IMR-90 (cell line): ENCODE measurements at regions not wholly inside any gene's neighbourhood (a gene's known extent, or its start where the extent isn't known, plus 50 kb on each side); places are given as distances from the start of the nearest gene placed in this dataset.

ENCODE experiments used
- ATAC-seq: fragments of 200-7000 bp; cut with Tn5 transposase; 2 replicates; pipeline ENCODE4 v1.9.1; 2020; ENCODE audit warnings: low read depth, mild to moderate bottlenecking, moderate library complexity
- BruUV-seq: library from RNA; stranded (reverse); fragments of 400-500 nt; replicated peaks from 2 replicates; lab custom pipeline; 2021; lab: Mats Ljungman, UMichigan
- CTCF ChIA-PET: fragments of 300-600 bp; formaldehyde crosslinking; extraction: SDS; loops from one replicate; lab custom pipeline; 2021; ENCODE audit warnings: antibody characterized with exemption; lab: Yijun Ruan, JAX
- POLR2A ChIA-PET: fragments of 300-600 bp; sonication (Branson Sonifier 250); formaldehyde crosslinking; loops from one replicate; lab custom pipeline; 2022; ENCODE audit warnings: antibody characterized with exemption; ENCODE audit not compliant: unreplicated experiment; lab: Charles Lee
- DNase-seq: peaks from one replicate; pipeline ENCODE4 v3.0.0; 2013
- H2AFZ ChIP-seq: replicated peaks from 2 replicates; pipeline ENCODE3; 2013; ENCODE audit warnings: low read length, mild to moderate bottlenecking; ENCODE audit not compliant: poor library complexity
- H2AK5ac ChIP-seq: 2 replicates; pipeline ENCODE4 v1.6.1; 2013; ENCODE audit warnings: low read depth, low read length, inconsistent platforms
- H2AK9ac ChIP-seq: replicated peaks from 2 replicates; pipeline ENCODE3; 2013; ENCODE audit warnings: mild to moderate bottlenecking, low read depth, low read length, moderate library complexity; ENCODE audit not compliant: poor library complexity
- H2BK120ac ChIP-seq: 2 replicates; pipeline ENCODE4 v1.6.1; 2013; ENCODE audit warnings: low read depth, low read length, inconsistent platforms
- H2BK15ac ChIP-seq: 3 replicates; pipeline ENCODE4 v1.6.1; 2013; ENCODE audit warnings: low read depth, low read length, inconsistent platforms
- H2BK20ac ChIP-seq: 2 replicates; pipeline ENCODE4 v1.6.1; 2013; ENCODE audit warnings: low read depth, mild to moderate bottlenecking, inconsistent platforms, low read length, moderate library complexity
- H2BK5ac ChIP-seq: 2 replicates; pipeline ENCODE4 v1.6.1; 2013; ENCODE audit warnings: mild to moderate bottlenecking, low read depth, low read length, inconsistent platforms; ENCODE audit not compliant: poor library complexity, severe bottlenecking
- H3K14ac ChIP-seq: replicated peaks from 2 replicates; pipeline ENCODE4 v1.6.1; 2013; ENCODE audit warnings: low read depth, low read length, inconsistent platforms
- H3K18ac ChIP-seq: 2 replicates; pipeline ENCODE4 v1.6.1; 2013; ENCODE audit warnings: low read depth, low read length, control low read depth
- H3K23ac ChIP-seq: 2 replicates; pipeline ENCODE4 v1.6.1; 2013; ENCODE audit warnings: low read depth, low read length, inconsistent platforms
- H3K27ac ChIP-seq: 2 replicates; pipeline ENCODE4 v1.5.1; 2013; ENCODE audit warnings: mild to moderate bottlenecking, control low read depth, low read length; ENCODE audit not compliant: insufficient read depth
- H3K27me3 ChIP-seq: 2 replicates; pipeline ENCODE4 v1.6.1; 2013; ENCODE audit warnings: low read length; ENCODE audit not compliant: control insufficient read depth, insufficient read depth
- H3K36me3 ChIP-seq: 2 replicates; pipeline ENCODE4 v1.6.1; 2013; ENCODE audit warnings: low read length, mixed read lengths; ENCODE audit not compliant: control insufficient read depth, insufficient read depth
- H3K4ac ChIP-seq: 2 replicates; pipeline ENCODE4 v1.6.1; 2013; ENCODE audit warnings: low read depth, low read length, inconsistent platforms
- H3K4me1 ChIP-seq: 2 replicates; pipeline ENCODE4 v1.6.1; 2013; ENCODE audit warnings: low read length, mixed read lengths; ENCODE audit not compliant: control insufficient read depth, insufficient read depth
- H3K4me2 ChIP-seq: 2 replicates; pipeline ENCODE4 v1.6.1; 2013; ENCODE audit warnings: low read depth, mild to moderate bottlenecking, control low read depth, low read length, moderate library complexity
- H3K4me3 ChIP-seq: 2 replicates; pipeline ENCODE4 v1.5.1; 2013; ENCODE audit warnings: low read depth, mild to moderate bottlenecking, control low read depth, low read length, moderate library complexity; ENCODE audit not compliant: insufficient read depth
- H3K56ac ChIP-seq: 2 replicates; pipeline ENCODE4 v1.6.1; 2013; ENCODE audit warnings: low read length, inconsistent platforms; ENCODE audit not compliant: insufficient read depth; ENCODE audit errors: extremely low read depth
- H3K79me1 ChIP-seq, 2 experiments: 2 replicates each; pipeline ENCODE4 v1.6.1; 2013; ENCODE audit warnings: low read length in 2 of 2, inconsistent platforms in 1 of 2, low read depth in 1 of 2
- H3K9ac ChIP-seq: 2 replicates; pipeline ENCODE4 v1.6.1; 2013; ENCODE audit warnings: low read depth, low read length, control low read depth
- H3K9me1 ChIP-seq: 2 replicates; pipeline ENCODE4 v1.6.1; 2013; ENCODE audit warnings: low read length, inconsistent platforms; ENCODE audit not compliant: insufficient read depth
- H3K9me3 ChIP-seq: 2 replicates; pipeline ENCODE4 v1.6.1; 2013; ENCODE audit warnings: low read length; ENCODE audit not compliant: control insufficient read depth, insufficient read depth
- H4K20me1 ChIP-seq: 2 replicates; pipeline ENCODE4 v1.6.1; 2013; ENCODE audit warnings: low read length, inconsistent platforms; ENCODE audit not compliant: insufficient read depth
- H4K5ac ChIP-seq: 2 replicates; pipeline ENCODE4 v1.6.1; 2013; ENCODE audit warnings: mild to moderate bottlenecking, low read depth, low read length, control low read depth
- H4K8ac ChIP-seq, 2 experiments: 2 replicates each; pipeline ENCODE4 v1.6.1; 2013; ENCODE audit warnings: low read depth in 2 of 2, low read length in 2 of 2, control low read depth in 1 of 2, inconsistent platforms in 1 of 2
- H4K91ac ChIP-seq: 2 replicates; pipeline ENCODE4 v1.6.1; 2013; ENCODE audit warnings: low read depth, low read length, inconsistent platforms; ENCODE audit not compliant: insufficient read depth
- BHLHE40 ChIP-seq: fragments of 150-350 bp; IDR thresholded peaks from 2 replicates; pipeline ENCODE4 v1.6.1; 2016; ENCODE audit warnings: mild to moderate bottlenecking, low read depth, low read length
- CEBPB ChIP-seq: IDR thresholded peaks from 2 replicates; pipeline ENCODE4 v1.6.1; 2012; ENCODE audit warnings: low read depth, low read length, improper control_type of control experiment
- CHD1 ChIP-seq: IDR thresholded peaks from 2 replicates; pipeline ENCODE4 v1.6.1; 2012; ENCODE audit warnings: low read depth, low read length, improper control_type of control experiment
- CTCF ChIP-seq: conservative IDR thresholded peaks from 2 replicates; pipeline ENCODE4 v1.5.1; 2012; ENCODE audit warnings: mild to moderate bottlenecking, low read depth, low read length, improper control_type of control experiment
- FOS ChIP-seq: fragments of 150-350 bp; IDR thresholded peaks from 2 replicates; pipeline ENCODE4 v1.6.1; 2016; ENCODE audit warnings: low read depth, low read length
- MAFK ChIP-seq: IDR thresholded peaks from 2 replicates; pipeline ENCODE4 v1.6.1; 2012; ENCODE audit warnings: low read depth, low read length, improper control_type of control experiment
- MAZ ChIP-seq: IDR thresholded peaks from 2 replicates; pipeline ENCODE4 v1.6.1; 2012; ENCODE audit warnings: low read depth, mild to moderate bottlenecking, low read length, improper control_type of control experiment, moderate library complexity, borderline replicate concordance
- POLR2A ChIP-seq: IDR thresholded peaks from 2 replicates; pipeline ENCODE4 v1.6.1; 2012; ENCODE audit warnings: mild to moderate bottlenecking, low read depth, low read length
- RAD21 ChIP-seq: IDR thresholded peaks from 2 replicates; pipeline ENCODE4 v1.6.1; 2012; ENCODE audit warnings: low read length, improper control_type of control experiment
- RCOR1 ChIP-seq: IDR thresholded peaks from 2 replicates; pipeline ENCODE4 v1.6.1; 2012; ENCODE audit warnings: mild to moderate bottlenecking, low read length, improper control_type of control experiment; ENCODE audit not compliant: insufficient replicate concordance
- RFX5 ChIP-seq: IDR thresholded peaks from 2 replicates; pipeline ENCODE4 v1.8.0; 2012; ENCODE audit warnings: low read depth, mild to moderate bottlenecking, low read length, moderate library complexity
- USF2 ChIP-seq: fragments of 150-350 bp; IDR thresholded peaks from 2 replicates; pipeline ENCODE4 v1.6.1; 2017; ENCODE audit warnings: mild to moderate bottlenecking, antibody characterized with exemption, low read length, low read depth
- WGBS, 2 experiments: methylation state at CpG; one replicate each; pipeline versions ENCODE4 v1.1.5 to v1.1.7; 2013; ENCODE audit warnings: missing lambda C conversion rate in 2 of 2; ENCODE audit not compliant: insufficient read length in 1 of 2; ENCODE audit errors: extremely low coverage in 2 of 2; 5-methylcytosine and 5-hydroxymethylcytosine counted together
- dilution Hi-C: fragments of 300-500 bp; cut with HindIII; formaldehyde crosslinking; loops from one replicate; pipeline ENCODE4 v1.14.3; 2018; ENCODE audit warnings: low sequenced_read_pairs; ENCODE audit not compliant: unreplicated experiment
- in situ Hi-C: fragments of 300-500 bp; cut with MboI; formaldehyde crosslinking; loops from 3 replicates; pipeline ENCODE4 v1.14.3; 2019; ENCODE audit warnings: low sequenced_read_pairs, inconsistent platforms, mixed read lengths
- intact Hi-C: fragments of 100-400 bp; cut with micrococcal nuclease; formaldehyde crosslinking; loops from 2 replicates; pipeline ENCODE4 v1.10.0; 2022
- TF ChIP-seq, protein P1 (sequence below): fragments of 150-350 bp; IDR thresholded peaks from 2 replicates; pipeline ENCODE4 v1.6.1; 2016; ENCODE audit warnings: low read depth, mild to moderate bottlenecking, low read length, moderate library complexity, borderline replicate concordance

DNA sequence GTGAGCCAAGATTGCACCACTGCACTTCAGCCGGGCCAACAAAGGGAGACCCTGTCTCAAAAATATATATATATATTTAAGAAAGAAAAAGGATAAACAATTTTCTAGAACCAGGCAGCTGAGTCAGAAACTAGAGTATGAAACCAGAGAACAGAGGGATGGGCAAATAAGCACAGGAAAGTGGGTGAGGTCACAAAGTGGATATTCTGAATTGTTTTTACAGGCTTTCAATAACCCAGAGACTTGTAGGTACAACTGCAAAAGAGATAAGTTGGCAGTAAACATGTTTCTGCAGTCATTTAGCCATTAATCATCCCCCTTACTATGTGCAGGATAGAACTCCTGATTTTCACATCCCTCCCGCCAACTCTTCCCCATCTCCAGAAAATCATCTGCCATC lies 94.2 kb downstream of the BTG1 start:
- H3K4me1 ChIP-seq = no peaks in the 10 kb centered on the region
- peaks cover 3% of the 10 kb centered on the region; the same call in 1 of the 2 replicates for H3K9me1 ChIP-seq
- ATAC-seq (peak; percentile 66), DNase-seq (peak; percentile 27)
- no peak overlapping the region for H3K4me3 ChIP-seq
- no peak overlapping the region for H2AFZ ChIP-seq
- ChIA-PET POLR2A (no interaction called here), CTCF (no interaction called here)
- no peaks in the 10 kb centered on the region for H3K79me1 ChIP-seq
- no peak overlapping the region for H3K9ac ChIP-seq
- dilution Hi-C loops (no loop called here), intact Hi-C loops (no loop called here), in situ Hi-C loops (no loop called here)
- no peak overlapping the region for H3K4me2 ChIP-seq
- no peak overlapping the region for H4K8ac ChIP-seq
- H2BK15ac ChIP-seq = no peak overlapping the region; the same call in 2 of the 3 replicates
- no peak overlapping the region for H3K4ac ChIP-seq
- no peak overlapping the region for H3K18ac ChIP-seq
- no peak for TF ChIP-seq CHD1
- TF ChIP-seq CEBPB = no peak
- TF ChIP-seq USF2 = no peak
- TF ChIP-seq CTCF = no peak
- TF ChIP-seq, protein P1, sequence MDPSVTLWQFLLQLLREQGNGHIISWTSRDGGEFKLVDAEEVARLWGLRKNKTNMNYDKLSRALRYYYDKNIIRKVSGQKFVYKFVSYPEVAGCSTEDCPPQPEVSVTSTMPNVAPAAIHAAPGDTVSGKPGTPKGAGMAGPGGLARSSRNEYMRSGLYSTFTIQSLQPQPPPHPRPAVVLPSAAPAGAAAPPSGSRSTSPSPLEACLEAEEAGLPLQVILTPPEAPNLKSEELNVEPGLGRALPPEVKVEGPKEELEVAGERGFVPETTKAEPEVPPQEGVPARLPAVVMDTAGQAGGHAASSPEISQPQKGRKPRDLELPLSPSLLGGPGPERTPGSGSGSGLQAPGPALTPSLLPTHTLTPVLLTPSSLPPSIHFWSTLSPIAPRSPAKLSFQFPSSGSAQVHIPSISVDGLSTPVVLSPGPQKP = no peak
- TF ChIP-seq FOS = no peak
- TF ChIP-seq MAZ = no peak
- no peak for TF ChIP-seq POLR2A
- no peak for TF ChIP-seq RAD21
- TF ChIP-seq RFX5 = no peak
- TF ChIP-seq BHLHE40 = no peak
- no peak for TF ChIP-seq MAFK
- no peak for TF ChIP-seq RCOR1
- no peak overlapping the region for H2BK5ac ChIP-seq
- BruUV-seq = no TSS peak
- H3K23ac ChIP-seq = no peak overlapping the region
- H2AK9ac ChIP-seq = no peak overlapping the region
- no peak overlapping the region for H4K5ac ChIP-seq
- H3K56ac ChIP-seq = no peak overlapping the region
- H3K14ac ChIP-seq = no peak overlapping the region
- no peak overlapping the region for H2BK20ac ChIP-seq
- no peaks in the 10 kb centered on the region for H3K36me3 ChIP-seq
- no peaks in the 10 kb centered on the region for H4K20me1 ChIP-seq
- no peak overlapping the region for H2BK120ac ChIP-seq
- H4K91ac ChIP-seq = no peak overlapping the region
- 86% methylated on average over 1 of the region's 2 CpGs; no CpG with 5 or more reads in 1 of the 2 experiments for WGBS, 2 experiments
- no peak overlapping the region for H2AK5ac ChIP-seq
- H3K9me3 ChIP-seq = no peaks in the 10 kb centered on the region
- no peaks in the 10 kb centered on the region for H3K27me3 ChIP-seq
- H3K27ac ChIP-seq = no peak overlapping the region
